NCI-H1930 (cell line): ENCODE measurements at regions not wholly inside any gene's neighbourhood (a gene's known extent, or its start where the extent isn't known, plus 50 kb on each side); places are given as distances from the start of the nearest gene placed in this dataset.
"Not testable (repeated sequence)": the region's sequence is repeated elsewhere in the genome, so short reads cannot be mapped to it uniquely, and the experiment has no call there.

Experiments
- DNase-seq, 2 experiments: peaks; one replicate each; lab custom pipeline; 2025; lab: John Stamatoyannopoulos, UW

DNA sequence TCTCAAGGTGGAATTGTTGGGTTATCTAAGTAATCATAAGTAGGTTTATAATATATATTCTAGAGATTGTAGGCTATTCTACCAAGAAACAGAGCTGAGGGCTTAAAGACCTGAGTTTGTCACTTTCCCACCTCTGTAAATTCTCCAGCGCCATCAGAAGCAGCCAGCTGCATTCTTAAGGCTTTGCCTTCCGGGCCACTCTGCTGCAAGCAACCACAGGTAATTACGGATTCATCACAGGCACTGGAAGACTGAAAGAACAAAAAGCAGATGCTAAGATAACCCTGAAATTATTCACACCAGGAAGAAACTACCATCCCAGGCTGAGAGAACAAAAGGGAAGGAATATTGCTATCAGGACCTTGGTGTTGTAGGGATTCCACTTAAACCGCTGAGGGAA, 137.8 kb upstream of the JCAD start:
- DNase-seq, result no peak

GRCh38 chr10:30196559-30196958, 137.2 kb upstream of the JCAD start:
- not testable (repeated sequence) for DNase-seq

GRCh38 chr10:30192846-30193608, 133.6 kb upstream of the JCAD start:
- DNase-seq, result no peak

DNA sequence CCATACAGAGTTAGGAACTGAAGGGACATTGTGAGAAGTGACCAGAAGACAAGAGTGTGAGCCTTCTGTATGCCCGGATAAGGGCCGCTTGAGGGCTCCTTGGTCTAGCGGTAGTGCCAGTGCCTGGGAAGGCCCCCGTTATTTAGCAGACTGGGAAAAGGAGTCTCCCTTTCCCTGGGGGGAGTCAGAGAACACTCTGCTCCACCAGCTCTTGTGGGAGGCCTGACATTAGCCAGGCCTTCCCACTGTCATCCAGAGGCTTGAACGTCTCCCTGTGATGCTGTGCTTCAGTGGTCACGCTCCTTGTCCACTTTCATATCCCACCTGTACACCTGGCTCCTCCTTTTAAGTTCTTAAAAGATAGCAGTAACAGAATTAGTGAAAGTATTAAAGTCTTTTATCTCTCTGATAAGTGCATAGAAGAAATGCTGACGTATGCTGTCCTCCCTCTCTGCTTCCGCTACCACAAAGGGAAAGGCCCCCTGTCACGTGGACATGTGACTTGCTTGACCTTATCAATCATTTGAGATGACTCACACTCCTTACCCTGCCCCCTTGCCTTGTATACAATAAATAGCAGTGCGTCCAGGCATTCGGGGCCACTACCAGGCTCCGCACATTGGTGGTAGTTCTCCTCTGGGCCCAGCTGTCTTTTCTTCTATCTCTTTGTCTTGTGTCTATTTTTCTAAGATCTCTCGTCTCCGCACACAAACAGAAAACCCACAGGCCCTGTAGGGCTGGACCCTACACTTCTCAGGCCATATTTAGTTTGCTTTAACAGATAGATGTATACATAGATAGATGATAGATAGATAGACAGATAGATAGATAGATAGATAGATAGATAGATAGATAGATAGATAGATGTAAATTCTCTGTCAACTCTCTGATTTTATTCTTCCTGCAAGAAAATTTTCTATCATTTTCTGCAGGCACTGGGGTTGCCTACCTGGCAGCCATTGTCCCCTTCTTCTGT, 131.5 kb upstream of the JCAD start:
- DNase-seq, result no peak

DNA sequence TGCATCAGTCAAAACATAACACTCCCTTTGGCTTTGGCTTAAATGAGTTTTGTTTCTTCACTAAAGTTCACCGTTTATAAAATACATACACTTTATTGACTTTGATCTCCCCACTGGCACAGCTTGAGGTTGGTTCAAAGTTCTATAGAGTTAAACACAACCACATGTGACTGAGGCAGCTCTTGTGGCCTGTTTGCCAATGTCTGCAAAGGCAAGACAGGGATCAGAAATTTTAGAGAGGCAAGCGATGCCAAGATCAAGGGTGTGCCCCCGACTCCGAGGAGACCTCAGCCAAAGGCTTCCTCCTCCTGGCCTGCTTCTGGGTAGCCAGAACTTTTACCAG, 129.8 kb upstream of the JCAD start:
- DNase-seq, result no peak

DNA sequence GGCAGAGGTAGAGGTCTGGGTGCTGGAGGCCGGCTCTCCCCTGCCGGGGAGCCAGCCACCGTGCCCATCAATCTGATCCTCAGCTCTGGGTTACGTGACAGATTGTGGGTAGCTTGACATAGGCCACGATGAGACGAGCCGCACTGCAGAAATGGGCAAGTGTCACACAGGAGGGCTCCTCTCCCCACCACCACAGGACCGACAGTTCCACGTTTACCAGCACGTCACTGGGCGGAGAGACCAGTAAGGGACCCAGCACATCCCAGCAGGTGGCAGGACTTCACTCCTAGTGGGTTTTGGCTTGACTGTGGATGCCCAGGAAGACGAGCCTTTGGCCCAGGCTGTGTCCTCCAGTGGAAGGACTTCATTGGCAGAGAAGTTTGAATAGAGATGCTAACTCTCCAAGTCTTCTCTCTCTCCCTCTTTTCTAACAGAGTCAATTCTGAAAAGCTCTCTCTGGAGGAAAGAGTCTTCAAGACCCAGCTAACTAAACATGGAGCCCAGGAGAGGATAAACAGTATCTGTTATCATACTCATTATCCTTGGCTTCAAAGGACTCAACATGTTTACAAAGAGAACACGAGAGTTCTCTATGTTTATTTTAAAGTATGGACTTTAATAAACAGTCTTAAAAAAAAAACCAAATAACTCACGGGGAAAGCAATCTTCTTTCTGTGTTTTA, 129.3 kb upstream of the JCAD start:
- no peak for DNase-seq

DNA sequence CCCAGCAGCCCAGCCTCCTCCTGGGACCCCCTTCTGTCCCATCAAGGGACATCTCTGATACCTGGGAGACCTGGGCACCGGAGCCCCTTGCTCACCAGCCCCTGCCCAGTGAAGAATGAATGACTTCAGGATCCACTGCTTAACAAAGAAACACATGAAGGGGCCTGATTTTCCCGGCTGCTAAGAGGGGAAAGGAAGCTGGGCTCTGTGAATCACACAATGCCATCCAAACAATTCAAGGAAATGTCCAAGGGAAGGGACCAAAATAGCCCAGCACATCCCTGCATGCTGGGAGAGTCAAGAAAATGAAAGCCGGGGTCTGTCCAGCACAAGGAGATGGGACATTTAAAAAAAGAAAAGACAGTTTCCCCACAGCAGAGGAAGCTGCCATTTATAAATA, 128.7 kb upstream of the JCAD start:
- DNase-seq, result no peak

- no peak for DNase-seq
Measured at GRCh38 chr10:30187010-30187409, 127.6 kb upstream of the JCAD start.

DNA sequence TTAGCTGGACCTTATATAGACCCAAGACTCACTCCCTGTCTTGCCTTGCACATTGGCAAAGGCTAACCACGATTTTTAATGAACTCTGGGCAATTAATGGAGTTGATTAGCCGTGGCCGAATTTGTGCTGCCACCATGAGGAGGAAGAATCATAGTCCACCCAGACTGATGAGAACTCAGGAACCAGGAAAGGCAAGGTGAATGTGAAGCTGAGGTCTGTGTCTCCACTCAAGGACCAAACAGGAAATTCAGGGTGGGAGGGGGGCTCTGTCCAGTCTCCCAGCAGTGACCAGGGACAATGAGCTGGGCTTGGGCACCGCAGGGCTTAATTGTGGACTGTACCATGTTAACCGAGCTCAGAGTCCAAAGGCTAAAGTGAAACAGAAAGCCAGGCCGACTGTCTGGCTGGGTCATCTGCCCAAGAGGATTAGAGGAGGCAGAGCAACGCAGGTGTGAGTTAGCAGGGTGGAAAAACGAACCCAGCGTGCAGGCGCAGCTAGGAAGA, 127.0 kb upstream of the JCAD start:
- DNase-seq, result no peak

GRCh38 chr10:30185916-30186315, 126.5 kb upstream of the JCAD start:
- no peak for DNase-seq

DNA sequence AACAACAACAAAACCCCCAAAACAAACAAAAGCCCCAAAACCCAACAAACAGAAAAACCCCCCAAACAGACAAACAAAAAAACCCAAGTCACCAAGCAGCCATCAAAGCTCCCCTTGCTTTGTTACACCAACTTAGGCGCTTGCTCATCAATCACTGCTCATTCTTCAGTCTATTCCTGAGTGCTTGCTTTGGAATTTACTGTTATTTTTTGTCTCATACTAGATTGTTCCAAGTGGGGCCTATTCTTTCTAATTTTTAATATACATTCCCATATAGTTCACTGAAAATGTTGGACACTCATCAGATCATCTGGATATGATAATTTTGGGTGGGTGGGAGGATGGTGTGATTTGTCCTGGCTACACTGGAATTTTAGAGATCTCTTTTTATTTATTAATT, 126.0 kb upstream of the JCAD start:
- no peak for DNase-seq

GRCh38 chr10:30184397-30185033, 125.1 kb upstream of the JCAD start:
- DNase-seq, result no peak

DNA sequence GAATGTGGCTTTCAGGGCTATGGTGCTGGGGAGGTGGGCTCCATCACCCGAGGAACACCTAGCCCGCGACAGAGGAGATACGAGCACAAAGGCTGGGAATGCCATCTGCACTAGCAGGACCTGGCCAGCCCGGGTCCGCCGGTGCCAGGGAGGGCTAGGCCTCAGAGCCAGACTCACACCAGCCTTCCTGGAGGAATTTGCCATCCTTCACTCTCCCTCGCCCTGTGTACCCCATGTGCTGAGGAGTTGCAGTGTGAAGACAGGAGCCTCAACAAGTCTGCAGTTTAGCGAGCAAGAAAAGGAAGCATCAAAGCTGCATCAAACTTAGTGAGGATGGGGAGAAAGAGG, 123.6 kb upstream of the JCAD start:
- no peak for DNase-seq

DNA sequence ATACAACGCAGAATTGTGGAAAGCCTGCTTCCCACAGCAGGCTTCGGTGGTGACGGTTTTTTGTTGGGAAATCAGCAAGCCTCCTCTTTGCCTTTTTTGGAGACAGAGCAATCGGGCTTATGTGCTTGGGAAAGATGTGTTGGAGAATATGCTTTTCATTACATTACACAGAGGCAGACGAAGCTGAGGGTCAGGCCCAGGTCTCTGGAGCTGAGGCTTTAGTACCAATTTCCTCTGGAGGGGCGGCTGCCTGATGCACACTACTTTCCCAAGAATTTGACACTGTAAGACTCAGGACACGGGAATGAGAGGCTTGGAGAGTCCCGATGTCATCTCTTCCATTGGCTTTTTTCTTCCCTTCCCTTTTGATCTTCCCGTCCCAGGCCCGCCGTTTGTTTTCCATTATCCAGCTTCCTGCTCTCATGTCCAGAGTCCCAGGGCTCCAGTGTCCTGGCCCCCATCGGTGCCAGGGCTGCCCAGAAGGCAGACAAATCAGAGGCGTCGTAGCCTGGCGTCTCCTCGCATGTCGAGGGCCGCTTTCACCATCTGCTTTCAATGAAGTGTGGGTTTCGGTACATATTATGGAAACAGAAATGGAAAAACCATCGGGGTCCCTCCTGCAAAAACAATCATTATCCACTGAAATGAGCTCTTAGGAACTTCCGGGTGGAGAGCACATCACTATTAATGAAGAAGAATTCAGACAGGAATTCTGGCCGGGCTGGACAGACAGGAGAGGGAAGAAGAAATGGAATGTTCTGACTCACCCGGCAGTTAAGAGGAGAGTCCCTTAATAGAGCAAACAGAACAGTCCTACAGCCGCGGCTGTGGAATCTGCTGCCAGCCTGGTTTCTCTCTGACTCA, 123.0 kb upstream of the JCAD start:
- DNase-seq, result no peak

- no peak for DNase-seq
Measured at GRCh38 chr10:30178356-30178964, 119.1 kb upstream of the JCAD start.

GRCh38 chr10:30176776-30177533, 117.6 kb upstream of the JCAD start:
- DNase-seq, result no peak

DNA sequence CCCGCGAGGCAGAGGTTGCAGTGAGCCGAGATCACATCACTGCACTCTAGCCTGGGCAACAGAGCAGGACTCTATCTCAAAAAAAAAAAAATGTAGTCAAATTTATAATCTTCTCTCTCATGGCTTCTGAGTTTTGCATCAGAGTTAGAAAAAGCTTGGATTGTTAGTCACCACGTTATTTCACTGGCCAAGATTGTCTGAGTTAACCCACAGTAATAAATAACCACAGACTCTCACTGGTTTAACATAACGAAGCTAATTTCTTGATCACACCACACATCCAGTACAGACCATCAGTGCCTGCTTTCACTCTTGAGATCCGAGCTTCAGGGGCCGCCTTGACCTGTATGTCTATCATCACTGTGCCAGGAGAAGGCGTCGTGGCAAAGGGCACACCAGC, 116.8 kb upstream of the JCAD start:
- DNase-seq, result no peak

DNA sequence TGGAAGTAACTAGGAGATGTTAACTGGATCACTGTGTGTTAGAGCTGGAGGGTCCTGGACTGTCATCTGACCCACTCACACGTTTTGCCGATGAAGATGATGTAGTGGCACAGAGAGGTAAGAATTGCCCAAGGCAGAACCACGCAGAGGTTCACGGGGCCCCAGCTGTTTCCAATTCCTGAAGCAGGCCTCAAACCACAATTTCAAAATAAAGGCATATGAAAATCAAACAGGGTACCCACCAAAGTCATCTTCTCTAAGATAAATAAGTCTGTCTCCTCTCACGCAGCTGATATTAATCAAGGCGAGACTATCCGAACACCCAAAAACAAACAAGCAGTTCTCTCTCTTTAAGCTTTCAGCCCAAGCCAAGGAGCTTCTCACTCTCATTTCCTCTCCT, 113.3 kb upstream of the JCAD start:
- no peak for DNase-seq

- no peak for DNase-seq
Measured at GRCh38 chr10:30172091-30172490, 112.7 kb upstream of the JCAD start.

DNA sequence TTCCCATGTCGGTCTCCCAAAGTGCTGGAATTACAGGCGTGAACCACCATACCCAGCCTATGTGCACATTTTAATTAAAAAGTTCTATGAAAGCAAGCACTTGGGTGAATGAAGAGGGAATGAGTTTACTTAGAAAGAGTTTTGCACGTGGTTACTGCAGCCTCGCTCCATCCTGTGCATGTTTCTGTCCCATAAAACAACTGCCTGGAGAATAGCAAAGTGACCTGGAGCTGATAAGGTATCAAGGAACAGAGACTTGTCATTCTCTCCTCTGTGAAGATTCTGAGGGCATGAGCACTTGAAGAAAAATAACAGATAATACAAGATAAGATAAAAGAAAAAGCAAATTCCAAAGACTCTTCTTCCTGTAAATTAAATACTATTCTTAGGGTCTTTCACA, 112.2 kb upstream of the JCAD start:
- DNase-seq, result no peak
